ENCODE measurements at regions not wholly inside any gene's neighbourhood (a gene's known extent, or its start where the extent isn't known, plus 50 kb on each side); places are given as distances from the start of the nearest gene placed in this dataset.

DNA sequence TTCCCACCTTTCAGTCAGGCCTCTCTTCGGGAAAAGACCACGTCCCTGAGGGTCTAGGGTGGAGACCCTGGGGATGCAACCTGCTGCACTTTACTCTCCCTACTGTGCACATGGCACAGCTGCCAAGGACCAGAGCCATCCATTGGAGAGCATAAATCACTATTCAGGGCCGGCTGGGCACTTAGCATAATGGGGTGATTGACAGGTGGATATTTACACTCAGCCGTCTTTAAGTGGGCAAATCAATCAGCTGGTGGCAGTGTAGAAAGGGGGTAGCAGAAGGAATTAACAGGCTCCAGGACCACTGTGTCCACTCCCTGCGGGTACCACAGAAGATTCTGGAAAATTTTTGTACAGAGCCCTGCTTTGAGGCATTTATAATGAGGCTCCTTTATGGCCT lies 87.3 kb upstream of the IRX6 start:
- TF ChIP-seq, protein P1, sequence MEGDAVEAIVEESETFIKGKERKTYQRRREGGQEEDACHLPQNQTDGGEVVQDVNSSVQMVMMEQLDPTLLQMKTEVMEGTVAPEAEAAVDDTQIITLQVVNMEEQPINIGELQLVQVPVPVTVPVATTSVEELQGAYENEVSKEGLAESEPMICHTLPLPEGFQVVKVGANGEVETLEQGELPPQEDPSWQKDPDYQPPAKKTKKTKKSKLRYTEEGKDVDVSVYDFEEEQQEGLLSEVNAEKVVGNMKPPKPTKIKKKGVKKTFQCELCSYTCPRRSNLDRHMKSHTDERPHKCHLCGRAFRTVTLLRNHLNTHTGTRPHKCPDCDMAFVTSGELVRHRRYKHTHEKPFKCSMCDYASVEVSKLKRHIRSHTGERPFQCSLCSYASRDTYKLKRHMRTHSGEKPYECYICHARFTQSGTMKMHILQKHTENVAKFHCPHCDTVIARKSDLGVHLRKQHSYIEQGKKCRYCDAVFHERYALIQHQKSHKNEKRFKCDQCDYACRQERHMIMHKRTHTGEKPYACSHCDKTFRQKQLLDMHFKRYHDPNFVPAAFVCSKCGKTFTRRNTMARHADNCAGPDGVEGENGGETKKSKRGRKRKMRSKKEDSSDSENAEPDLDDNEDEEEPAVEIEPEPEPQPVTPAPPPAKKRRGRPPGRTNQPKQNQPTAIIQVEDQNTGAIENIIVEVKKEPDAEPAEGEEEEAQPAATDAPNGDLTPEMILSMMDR (IDR thresholded peaks at IDR 0.05; ENCODE audit: insufficient read depth, low read length, poor library complexity, severe bottlenecking) = no peak
- no peak overlapping the region for H3K4me3 ChIP-seq (replicated peaks; ENCODE audit: low read depth, low read length)
- H3K27me3 ChIP-seq (replicated peaks; ENCODE audit: control insufficient read depth, insufficient read depth, low read length) = no peaks in the 10 kb centered on the region
- no peak for DNase-seq (ENCODE audit: extremely low read depth, insufficient read length)
- no peaks in the 10 kb centered on the region for H3K36me3 ChIP-seq (ENCODE audit: control insufficient read depth, insufficient read depth, low read length)

DNA sequence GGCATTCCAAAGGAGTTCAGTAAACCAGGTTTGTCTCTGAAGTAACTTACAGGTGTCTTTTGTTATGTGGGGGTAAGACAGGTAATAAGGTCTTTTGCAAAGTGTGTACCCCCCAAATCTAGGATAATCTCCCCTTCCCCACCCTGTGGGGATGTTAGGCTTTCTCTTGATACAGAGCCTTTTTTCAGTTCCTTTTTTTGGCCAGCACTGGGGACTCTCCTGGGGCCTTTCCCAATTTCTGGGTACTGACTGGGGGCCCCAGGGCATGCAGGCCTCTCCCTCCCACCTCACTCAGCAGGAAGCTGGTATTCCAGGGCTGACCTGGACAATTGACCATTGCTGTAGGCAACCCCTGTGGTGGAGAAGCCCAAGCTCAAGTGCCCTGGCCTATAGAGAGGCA lies 84.3 kb upstream of the IRX6 start:
- no peaks in the 10 kb centered on the region for H3K36me3 ChIP-seq (ENCODE audit: control insufficient read depth, insufficient read depth, low read length)
- TF ChIP-seq, protein P1 (IDR thresholded peaks at IDR 0.05; ENCODE audit: insufficient read depth, low read length, poor library complexity, severe bottlenecking) = no peak
- no peak overlapping the region for H3K4me3 ChIP-seq (replicated peaks; ENCODE audit: low read depth, low read length)
- no peaks in the 10 kb centered on the region for H3K27me3 ChIP-seq (replicated peaks; ENCODE audit: control insufficient read depth, insufficient read depth, low read length)
- no peak for DNase-seq (ENCODE audit: extremely low read depth, insufficient read length)

DNA sequence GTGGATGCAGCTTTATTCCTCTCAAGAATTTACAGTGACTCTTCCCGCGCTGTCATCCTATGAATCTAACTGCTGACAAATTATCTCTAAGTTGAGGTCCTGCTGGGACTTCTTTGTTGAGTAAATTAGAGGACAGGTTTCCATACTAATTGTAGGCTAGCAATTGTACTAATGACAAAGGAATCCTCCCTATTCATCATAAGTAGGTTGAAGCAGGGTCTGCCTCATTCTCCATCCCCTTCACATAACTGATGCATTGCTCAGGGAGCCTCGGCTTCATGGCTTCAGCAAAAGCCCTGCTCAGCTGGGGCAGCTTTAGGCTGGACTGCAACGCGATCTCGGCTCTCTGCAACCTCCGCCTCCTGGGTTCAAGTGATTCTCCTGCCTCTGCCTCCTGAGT lies 83.1 kb upstream of the IRX6 start:
- Histone ChIP-seq H3K4me3 (replicated peaks; ENCODE audit: low read depth, low read length) (no peak overlapping the region), H3K36me3 (ENCODE audit: control insufficient read depth, insufficient read depth, low read length) (no peaks in the 10 kb centered on the region), H3K27me3 (replicated peaks; ENCODE audit: control insufficient read depth, insufficient read depth, low read length) (no peaks in the 10 kb centered on the region)
- DNase-seq (ENCODE audit: extremely low read depth, insufficient read length) = no peak
- TF ChIP-seq, protein P1 (IDR thresholded peaks at IDR 0.05; ENCODE audit: insufficient read depth, low read length, poor library complexity, severe bottlenecking) = no peak

DNA sequence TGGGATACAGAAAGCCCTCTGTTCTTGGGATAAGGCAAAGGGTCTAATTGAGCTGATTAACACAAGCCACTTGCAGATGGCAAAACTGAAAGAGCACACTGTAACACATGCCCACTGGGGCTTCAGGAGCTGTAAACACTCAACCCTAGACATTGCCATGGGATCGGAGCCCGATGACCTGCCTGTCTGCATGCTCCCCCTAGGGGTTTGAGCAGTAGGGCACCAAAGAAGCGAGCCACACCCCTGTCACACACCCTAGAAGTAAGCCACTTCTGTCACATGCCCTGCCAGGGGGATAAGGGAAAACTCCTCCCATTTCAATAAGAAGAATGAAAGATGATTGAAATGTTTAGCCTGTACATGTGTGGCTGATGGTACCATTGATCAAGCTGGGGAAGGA lies 81.3 kb upstream of the IRX6 start:
- no peak for DNase-seq (ENCODE audit: extremely low read depth, insufficient read length)
- H3K4me3 ChIP-seq (replicated peaks; ENCODE audit: low read depth, low read length) = no peak overlapping the region
- H3K27me3 ChIP-seq (replicated peaks; ENCODE audit: control insufficient read depth, insufficient read depth, low read length) = no peaks in the 10 kb centered on the region
- TF ChIP-seq, protein P1 (IDR thresholded peaks at IDR 0.05; ENCODE audit: insufficient read depth, low read length, poor library complexity, severe bottlenecking) = no peak
- no peaks in the 10 kb centered on the region for H3K36me3 ChIP-seq (ENCODE audit: control insufficient read depth, insufficient read depth, low read length)

DNA sequence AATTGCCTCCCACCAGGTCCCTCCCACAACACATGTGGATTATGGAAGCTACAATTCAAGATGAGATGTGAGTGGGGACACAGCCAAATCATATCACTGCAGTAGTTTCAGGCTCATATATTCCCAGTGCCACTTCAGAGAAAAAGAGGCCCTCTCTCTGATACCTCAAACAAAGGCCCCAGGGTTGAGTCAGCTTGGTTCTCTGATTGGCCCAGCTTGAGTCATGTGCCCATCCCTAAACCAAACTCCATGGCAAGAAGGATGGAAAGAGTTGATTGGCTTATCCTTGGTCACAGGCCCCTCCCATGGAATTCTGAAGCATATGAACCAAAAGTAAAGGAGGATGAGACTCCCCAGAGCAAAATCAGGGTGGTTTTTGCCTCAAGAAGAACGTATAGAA lies 75.9 kb upstream of the IRX6 start:
- no peaks in the 10 kb centered on the region for H3K36me3 ChIP-seq (ENCODE audit: control insufficient read depth, insufficient read depth, low read length)
- DNase-seq (ENCODE audit: extremely low read depth, insufficient read length) = no peak
- no peak overlapping the region for H3K4me3 ChIP-seq (replicated peaks; ENCODE audit: low read depth, low read length)
- TF ChIP-seq, protein P1 (IDR thresholded peaks at IDR 0.05; ENCODE audit: insufficient read depth, low read length, poor library complexity, severe bottlenecking) = no peak
- H3K27me3 ChIP-seq (replicated peaks; ENCODE audit: control insufficient read depth, insufficient read depth, low read length) = no peaks in the 10 kb centered on the region

DNA sequence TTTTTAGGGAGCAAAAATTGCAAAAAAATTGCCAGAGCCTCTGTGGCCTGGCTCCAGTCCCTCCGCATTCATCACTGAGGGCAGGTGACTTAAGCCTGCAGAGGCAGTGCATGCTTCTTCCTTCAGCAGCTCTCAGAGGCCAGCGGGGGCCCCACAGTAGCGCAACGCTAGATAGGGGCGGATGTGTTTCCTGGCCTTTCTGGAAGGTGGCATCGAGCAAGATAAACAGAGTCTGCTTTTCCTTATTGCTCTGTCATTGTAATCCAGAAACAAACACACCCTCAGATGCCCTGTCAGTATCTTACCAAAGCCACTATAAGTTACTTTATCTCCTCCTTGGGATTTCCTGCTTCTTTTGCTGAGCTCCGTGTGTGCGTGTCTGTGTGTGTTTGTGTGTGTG lies 75.5 kb upstream of the IRX6 start:
- Histone ChIP-seq H3K4me3 (replicated peaks; ENCODE audit: low read depth, low read length) (no peak overlapping the region), H3K27me3 (replicated peaks; ENCODE audit: control insufficient read depth, insufficient read depth, low read length) (no peaks in the 10 kb centered on the region), H3K36me3 (ENCODE audit: control insufficient read depth, insufficient read depth, low read length) (no peaks in the 10 kb centered on the region)
- DNase-seq (ENCODE audit: extremely low read depth, insufficient read length) = no peak
- TF ChIP-seq, protein P1 (IDR thresholded peaks at IDR 0.05; ENCODE audit: insufficient read depth, low read length, poor library complexity, severe bottlenecking) = no peak
